H1 (cell line): ENCODE measurements at regions not wholly inside any gene's neighbourhood (a gene's known extent, or its start where the extent isn't known, plus 50 kb on each side); places are given as distances from the start of the nearest gene placed in this dataset.
A peak's percentile ranks its signal among the peaks of the same experiment; 100 is the strongest.

ENCODE experiments used
- CTCF ChIA-PET: fragments of 300-600 bp; sonication (Branson Sonifier 250); formaldehyde crosslinking; loops from one replicate; lab custom pipeline; 2021; ENCODE audit not compliant: partially characterized antibody; lab: Charles Lee
- POLR2A ChIA-PET: fragments of 300-600 bp; sonication (Branson Sonifier 250); formaldehyde crosslinking; loops from one replicate; lab custom pipeline; 2021; ENCODE audit warnings: inconsistent platforms; ENCODE audit not compliant: partially characterized antibody; lab: Charles Lee
- DNase-seq, 2 experiments: peaks; one replicate each; pipeline versions ENCODE4 v3.0.0 to v3.0.0-alpha.2; 2010 to 2022; ENCODE audit warnings: low spot score in 2 of 2, low read depth in 1 of 2, mixed read lengths in 1 of 2
- FAIRE-seq: peaks from 2 replicates; lab custom pipeline; 2011; peaks lifted over from hg19 to GRCh38; lab: Jason Lieb, UNC
- H2AFZ ChIP-seq: 2 replicates; pipeline ENCODE4 v1.8.1; 2012; ENCODE audit warnings: low read length, inconsistent platforms
- H2AK5ac ChIP-seq: 2 replicates; pipeline ENCODE4 v1.6.1; 2013; ENCODE audit warnings: low read depth, low read length
- H2BK120ac ChIP-seq: replicated peaks from 2 replicates; pipeline ENCODE3; 2013; ENCODE audit warnings: low read depth, low read length, inconsistent platforms
- H2BK12ac ChIP-seq: 2 replicates; pipeline ENCODE4 v1.6.1; 2013; ENCODE audit warnings: low read depth, low read length
- H2BK15ac ChIP-seq: 2 replicates; pipeline ENCODE4 v1.6.1; 2013; ENCODE audit warnings: low read length
- H2BK20ac ChIP-seq: 2 replicates; pipeline ENCODE4 v1.6.1; 2013; ENCODE audit warnings: low read length
- H2BK5ac ChIP-seq: 2 replicates; pipeline ENCODE4 v1.6.1; 2013; ENCODE audit warnings: low read depth, low read length
- H3K14ac ChIP-seq: 2 replicates; pipeline ENCODE4 v1.6.1; 2013; ENCODE audit warnings: inconsistent platforms; ENCODE audit not compliant: insufficient read length
- H3K18ac ChIP-seq: 2 replicates; pipeline ENCODE4 v1.6.1; 2013; ENCODE audit warnings: low read length; ENCODE audit errors: extremely low read depth
- H3K23ac ChIP-seq: 2 replicates; pipeline ENCODE4 v1.6.1; 2013; ENCODE audit warnings: inconsistent platforms; ENCODE audit not compliant: insufficient read length
- H3K23me2 ChIP-seq: 2 replicates; pipeline ENCODE4 v1.6.1; 2013; ENCODE audit warnings: low read depth, low read length
- H3K27ac ChIP-seq: 2 replicates; pipeline ENCODE4 v1.6.1; 2011; ENCODE audit warnings: low read depth, low read length, inconsistent platforms
- H3K27me3 ChIP-seq, 4 experiments: replicated peaks in 1 of 4; 1 replicate in 1 of 4; 2 replicates in 3 of 4; pipeline versions ENCODE4 v1.6.1 to v1.8.1; 2011 to 2013; ENCODE audit warnings: low read length in 3 of 4, mild to moderate bottlenecking in 3 of 4, inconsistent platforms in 2 of 4, mixed read lengths in 2 of 4, moderate library complexity in 1 of 4; ENCODE audit not compliant: control insufficient read depth in 3 of 4, insufficient read depth in 3 of 4; ENCODE audit errors: extremely low read depth in 1 of 4
- H3K36me3 ChIP-seq, 4 experiments: 2 replicates each; pipeline versions ENCODE4 v1.6.1 to v1.8.1; 2011 to 2013; ENCODE audit warnings: mild to moderate bottlenecking in 4 of 4, low read length in 3 of 4, moderate library complexity in 2 of 4, control low read depth in 1 of 4, inconsistent platforms in 1 of 4; ENCODE audit not compliant: insufficient read depth in 4 of 4, control insufficient read depth in 2 of 4
- H3K4ac ChIP-seq: replicated peaks from 2 replicates; pipeline ENCODE3; 2013; ENCODE audit warnings: low read length, low read depth, mixed read lengths, inconsistent platforms; ENCODE audit not compliant: insufficient read length
- H3K4me1 ChIP-seq, 4 experiments: replicated peaks in 1 of 4; 1 replicate in 1 of 4; 2 replicates in 3 of 4; pipeline versions ENCODE4 v1.6.1 to v1.8.1; 2011 to 2013; ENCODE audit warnings: low read length in 3 of 4, inconsistent platforms in 2 of 4, mixed read lengths in 1 of 4; ENCODE audit not compliant: insufficient read depth in 4 of 4, control insufficient read depth in 3 of 4
- H3K4me2 ChIP-seq, 2 experiments: 2 replicates each; pipeline versions ENCODE4 v1.6.1 to v1.8.1; 2011 to 2013; ENCODE audit warnings: low read depth in 2 of 2, low read length in 2 of 2, control low read depth in 1 of 2, inconsistent platforms in 1 of 2, mild to moderate bottlenecking in 1 of 2; ENCODE audit not compliant: insufficient read depth in 1 of 2
- H3K4me3 ChIP-seq, 4 experiments: fragments of 200-600, 300-600 bp in 1 of 4; sonication (generic), shearing (Covaris generic), sonication (Bioruptor Twin) in 1 of 4; 2 replicates each; pipeline versions ENCODE4 v1.5.1 to v1.8.1; 2011 to 2016; ENCODE audit warnings: low read length in 4 of 4, low read depth in 3 of 4, control low read depth in 2 of 4, inconsistent platforms in 2 of 4, mild to moderate bottlenecking in 2 of 4, mixed read lengths in 1 of 4, moderate library complexity in 1 of 4; ENCODE audit not compliant: insufficient read depth in 2 of 4; ENCODE audit errors: extremely low read depth in 1 of 4
- H3K56ac ChIP-seq: replicated peaks from 2 replicates; pipeline ENCODE3; 2013; ENCODE audit warnings: low read depth, mild to moderate bottlenecking, mixed read lengths, low read length, inconsistent platforms; ENCODE audit not compliant: insufficient read length
- H3K79me1 ChIP-seq: 2 replicates; pipeline ENCODE4 v1.6.1; 2013; ENCODE audit warnings: low read depth, low read length, control low read depth
- H3K79me2 ChIP-seq, 2 experiments: 2 replicates each; pipeline versions ENCODE4 v1.6.1 to v1.8.1; 2012 to 2013; ENCODE audit warnings: low read length in 2 of 2, mild to moderate bottlenecking in 2 of 2, inconsistent platforms in 1 of 2; ENCODE audit not compliant: insufficient read depth in 2 of 2, control insufficient read depth in 1 of 2
- H3K9ac ChIP-seq, 4 experiments: replicated peaks in 1 of 4; 1 replicate in 1 of 4; 2 replicates in 3 of 4; pipeline versions ENCODE4 v1.6.1 to v1.8.1; 2011 to 2013; ENCODE audit warnings: low read depth in 3 of 4, low read length in 3 of 4, control low read depth in 2 of 4, mild to moderate bottlenecking in 2 of 4, moderate library complexity in 2 of 4, inconsistent platforms in 1 of 4; ENCODE audit errors: extremely low read depth in 1 of 4
- H3K9me3 ChIP-seq, 2 experiments: 2 replicates each; pipeline versions ENCODE4 v1.6.1 to v1.8.1; 2012 to 2013; ENCODE audit warnings: mild to moderate bottlenecking in 2 of 2, moderate library complexity in 2 of 2, control low read depth in 1 of 2, inconsistent platforms in 1 of 2, low read depth in 1 of 2, low read length in 1 of 2, mixed read lengths in 1 of 2; ENCODE audit not compliant: insufficient read depth in 2 of 2
- H4K20me1 ChIP-seq, 2 experiments: replicated peaks in 1 of 2; 2 replicates each; pipeline versions ENCODE3 to v1.8.1; 2011 to 2013; ENCODE audit warnings: inconsistent platforms in 2 of 2, low read length in 2 of 2, mild to moderate bottlenecking in 1 of 2; ENCODE audit not compliant: insufficient read depth in 2 of 2, control insufficient read depth in 1 of 2
- H4K5ac ChIP-seq: 2 replicates; pipeline ENCODE4 v1.6.1; 2013; ENCODE audit warnings: low read length, low read depth, mixed read lengths, inconsistent platforms; ENCODE audit not compliant: insufficient read length
- H4K8ac ChIP-seq: 2 replicates; pipeline ENCODE4 v1.8.0; 2013; ENCODE audit warnings: mild to moderate bottlenecking, moderate library complexity, low read length, inconsistent platforms; ENCODE audit not compliant: insufficient read depth; ENCODE audit errors: extremely low read depth
- H4K91ac ChIP-seq: replicated peaks from 2 replicates; pipeline ENCODE3; 2013; ENCODE audit warnings: low read length, mixed read lengths, inconsistent platforms; ENCODE audit not compliant: insufficient read length
- KDM1A ChIP-seq: fragments of 200-600, 300-600 bp; sonication (generic); IDR thresholded peaks from 2 replicates; pipeline ENCODE4 v1.7.1; 2016; ENCODE audit warnings: mild to moderate bottlenecking, low read length, borderline replicate concordance
- RXRA ChIP-seq: IDR thresholded peaks from 2 replicates; pipeline ENCODE4 v1.6.1; 2011; ENCODE audit warnings: low read depth, mild to moderate bottlenecking, low read length, moderate library complexity; ENCODE audit not compliant: insufficient read depth
- WGBS, 2 experiments: shearing (Covaris generic) in 1 of 2; methylation state at CpG; one replicate each; pipeline versions ENCODE4 v1.1.6 to v1.1.7; 2013 to 2015; ENCODE audit warnings: low lambda C conversion rate in 2 of 2, mixed read lengths in 2 of 2, inconsistent platforms in 1 of 2, low coverage in 1 of 2, missing lambda C conversion rate in 1 of 2; ENCODE audit not compliant: insufficient replicate concordance in 2 of 2, insufficient coverage in 1 of 2, insufficient read length in 1 of 2; ENCODE audit errors: extremely low coverage in 1 of 2, missing lambda C conversion rate in 1 of 2; 5-methylcytosine and 5-hydroxymethylcytosine counted together

DNA sequence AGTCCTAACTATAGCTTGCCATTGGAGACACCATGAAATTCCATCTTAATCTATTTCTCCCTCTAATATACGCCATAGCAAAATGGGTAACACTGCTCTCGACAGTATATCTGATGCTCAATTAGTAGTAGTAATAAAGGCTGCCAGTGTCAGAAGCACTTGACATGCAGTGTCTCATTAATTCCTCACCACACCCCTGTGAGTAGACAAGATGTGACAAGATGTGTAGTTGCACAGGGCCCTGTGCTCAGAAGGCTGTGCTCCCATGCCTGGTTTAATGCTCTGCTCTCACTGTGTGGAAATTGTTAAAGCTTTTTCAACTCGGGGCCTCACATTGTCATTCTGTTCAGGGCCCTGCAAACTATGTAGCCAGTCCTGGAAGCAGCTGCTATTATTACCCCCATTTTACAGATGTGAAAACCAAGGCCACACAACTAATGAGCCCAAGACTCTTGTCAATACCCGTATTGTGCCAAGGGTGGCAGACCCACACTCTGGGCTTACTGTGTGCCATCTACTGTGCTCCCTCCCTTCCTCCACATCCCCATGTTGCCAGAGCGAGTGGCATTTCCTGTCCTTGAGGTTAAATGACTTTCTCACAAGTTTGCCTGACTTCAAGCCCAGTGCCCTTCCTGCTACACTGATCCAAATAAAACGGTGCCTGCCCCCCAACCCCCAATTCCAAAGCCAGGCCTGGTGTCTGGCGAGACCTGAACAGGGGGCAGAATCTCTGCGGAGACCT is 287.3 kb upstream of the CCL2 start:
- Histone ChIP-seq H2BK15ac (no peak overlapping the region), H3K14ac (no peak overlapping the region), H2BK5ac (no peak overlapping the region), H3K79me1 (no peaks in the 10 kb centered on the region), H3K4me2 (no peak overlapping the region), H2BK120ac (no peak overlapping the region), H2AFZ (peak overlapping the region; percentile 65; the same call in 1 of the 2 replicates), H3K23ac (no peak overlapping the region), H3K4me1 (peaks cover 0 to 5% (median 3%) of the 10 kb centered on the region in 4 experiments; a peak in 4 of 7 replicates), H3K79me2 (no peaks in the 10 kb centered on the region), H4K91ac (no peak overlapping the region), H3K23me2 (no peaks in the 10 kb centered on the region; the same call in 1 of the 2 replicates), H3K56ac (no peak overlapping the region), H4K20me1 (no peaks in the 10 kb centered on the region), H3K9ac (no peak overlapping the region), H3K27ac (no peak overlapping the region), H3K27me3 (no peaks in the 10 kb centered on the region), H3K36me3 (no peaks in the 10 kb centered on the region), H2BK20ac (no peak overlapping the region), H3K18ac (no peak overlapping the region), H3K4me3 (no peak overlapping the region), H3K9me3 (no peaks in the 10 kb centered on the region), H2BK12ac (no peak overlapping the region), H3K4ac (no peak overlapping the region), H2AK5ac (no peak overlapping the region), H4K5ac (no peak overlapping the region), H4K8ac (no peak overlapping the region; the same call in 1 of the 2 replicates)
- WGBS, 2 experiments, result 89% methylated on average over 8 of the region's 8 CpGs; no CpG with 5 or more reads in 1 of the 2 experiments
- FAIRE-seq, result no peak
- no peak for DNase-seq
- peak; percentile 71; the same call in 1 of the 2 replicates for TF ChIP-seq KDM1A
- TF ChIP-seq RXRA, result no peak
- CTCF ChIA-PET, result interaction anchor here (0.6 to 7.3 kb wide), 5 partner anchors 20 to 203 kb away, joined by 3 to 31 read pairs (median 3); no protein-coding TSS in a partner anchor
- POLR2A ChIA-PET, result interaction anchor here (0.6 to 1.2 kb wide), 2 partner anchors 188 to 198 kb away, joined by 3 read pairs; no protein-coding TSS in a partner anchor
